ENCODE measurements at regions not wholly inside any gene's neighbourhood (a gene's known extent, or its start where the extent isn't known, plus 50 kb on each side); places are given as distances from the start of the nearest gene placed in this dataset.

DNA sequence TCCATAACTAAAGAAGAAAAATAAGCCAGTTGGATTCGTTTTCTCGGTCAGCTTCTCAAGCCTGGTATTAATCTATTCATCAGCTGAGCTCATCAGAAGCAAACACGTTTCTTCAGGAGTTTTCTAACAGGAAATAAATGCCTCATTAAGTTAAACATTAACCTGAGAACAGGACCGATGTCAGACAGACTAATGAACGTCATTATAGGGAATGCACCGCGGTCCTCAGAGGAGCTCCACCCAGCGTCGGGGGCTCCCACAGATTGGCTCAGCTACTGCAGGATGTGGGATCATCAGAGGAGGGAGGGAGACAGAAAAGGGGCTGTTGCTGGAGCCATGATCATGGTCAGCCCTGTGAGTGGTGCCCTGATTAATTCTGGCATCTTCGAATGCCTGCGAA, 615.4 kb downstream of the PTPRU start:
- Histone ChIP-seq H3K79me2 (ENCODE audit: control insufficient read depth, insufficient read depth, low read length) (no peaks in the 10 kb centered on the region), H3K9me1 (ENCODE audit: control insufficient read depth, extremely low read depth, insufficient read depth, low read length) (no peaks in the 10 kb centered on the region), H3K4me1 (ENCODE audit: control insufficient read depth, extremely low read depth, insufficient read depth, low read length) (no peaks in the 10 kb centered on the region), H3K9me3 (ENCODE audit: control insufficient read depth, low read depth, low read length) (no peaks in the 10 kb centered on the region), H2AFZ (ENCODE audit: control insufficient read depth, low read length) (no peak overlapping the region), H3K27me3 (ENCODE audit: control insufficient read depth, extremely low read depth, insufficient read depth, low read length) (peaks cover 9% of the 10 kb centered on the region), H3K4me3 (ENCODE audit: control insufficient read depth in 2 of 3, extremely low read depth in 1 of 3, insufficient read depth in 2 of 3, low read depth in 1 of 3, low read length in 3 of 3) (no peak overlapping the region), H4K20me1 (ENCODE audit: control insufficient read depth, extremely low read depth, insufficient read depth, low read length) (no peaks in the 10 kb centered on the region), H3K9ac (ENCODE audit: control insufficient read depth, extremely low read depth, insufficient read depth, low read length) (no peak overlapping the region), H3K36me3 (ENCODE audit: control insufficient read depth in 2 of 2, extremely low read depth in 1 of 2, insufficient read depth in 2 of 2, low read length in 2 of 2) (no peaks in the 10 kb centered on the region), H3K4me2 (ENCODE audit: control insufficient read depth, extremely low read depth, insufficient read depth, low read depth, low read length) (no peak overlapping the region), H3K27ac (ENCODE audit: control insufficient read depth, insufficient read depth, low read length) (no peak overlapping the region)
- dilution Hi-C loops (cut with MboI; ENCODE audit: extremely low pct_ligation_motif_present, low sequenced_read_pairs), result no loop called here
- FAIRE-seq (no peak), DNase-seq (ENCODE audit: low read depth, low spot score) (no peak)
- no peak for TF ChIP-seq CTCF (optimal IDR thresholded peaks at IDR 0.05 in 1 of 3, IDR thresholded peaks at IDR 0.05 in 1 of 3, conservative IDR thresholded peaks at IDR 0.05 in 1 of 3; ENCODE audit: extremely low read depth in 1 of 3, insufficient read depth in 2 of 3, low read length in 3 of 3)
- TF ChIP-seq EZH2 (IDR thresholded peaks at IDR 0.05; ENCODE audit: low read length), result no peak

GRCh38 chr1:29849991-29850757, 613.9 kb downstream of the PTPRU start:
- Histone ChIP-seq H3K9me1 (ENCODE audit: control insufficient read depth, extremely low read depth, insufficient read depth, low read length) (no peaks in the 10 kb centered on the region), H3K36me3 (ENCODE audit: control insufficient read depth in 2 of 2, extremely low read depth in 1 of 2, insufficient read depth in 2 of 2, low read length in 2 of 2) (no peaks in the 10 kb centered on the region), H4K20me1 (ENCODE audit: control insufficient read depth, extremely low read depth, insufficient read depth, low read length) (no peaks in the 10 kb centered on the region), H3K4me2 (ENCODE audit: control insufficient read depth, extremely low read depth, insufficient read depth, low read depth, low read length) (no peak overlapping the region), H3K79me2 (ENCODE audit: control insufficient read depth, insufficient read depth, low read length) (no peaks in the 10 kb centered on the region), H2AFZ (ENCODE audit: control insufficient read depth, low read length) (no peak overlapping the region), H3K27ac (ENCODE audit: control insufficient read depth, insufficient read depth, low read length) (no peak overlapping the region), H3K9ac (ENCODE audit: control insufficient read depth, extremely low read depth, insufficient read depth, low read length) (no peak overlapping the region), H3K27me3 (ENCODE audit: control insufficient read depth, extremely low read depth, insufficient read depth, low read length) (peaks cover 9% of the 10 kb centered on the region), H3K9me3 (ENCODE audit: control insufficient read depth, low read depth, low read length) (no peaks in the 10 kb centered on the region), H3K4me1 (ENCODE audit: control insufficient read depth, extremely low read depth, insufficient read depth, low read length) (no peaks in the 10 kb centered on the region), H3K4me3 (ENCODE audit: control insufficient read depth in 2 of 3, extremely low read depth in 1 of 3, insufficient read depth in 2 of 3, low read depth in 1 of 3, low read length in 3 of 3) (no peak overlapping the region)
- dilution Hi-C loops (cut with MboI; ENCODE audit: extremely low pct_ligation_motif_present, low sequenced_read_pairs), result no loop called here
- DNase-seq (ENCODE audit: low read depth, low spot score) (no peak), FAIRE-seq (no peak)
- no peak for TF ChIP-seq CTCF (optimal IDR thresholded peaks at IDR 0.05 in 1 of 3, IDR thresholded peaks at IDR 0.05 in 1 of 3, conservative IDR thresholded peaks at IDR 0.05 in 1 of 3; ENCODE audit: extremely low read depth in 1 of 3, insufficient read depth in 2 of 3, low read length in 3 of 3)
- TF ChIP-seq EZH2 (IDR thresholded peaks at IDR 0.05; ENCODE audit: low read length), result no peak

All from keratinocyte (primary cell).